PC-9 (cell line): ENCODE measurements at regions not wholly inside any gene's neighbourhood (a gene's known extent, or its start where the extent isn't known, plus 50 kb on each side); places are given as distances from the start of the nearest gene placed in this dataset.

Experiments
- BruUV-seq: library from RNA; stranded (reverse); fragments of 400-500 nt; replicated peaks from 2 replicates; lab custom pipeline; 2021; lab: Mats Ljungman, UMichigan
- CTCF ChIA-PET: fragments of 300-600 bp; sonication (Branson Sonifier 250); formaldehyde crosslinking; loops from one replicate; lab custom pipeline; 2022; ENCODE audit warnings: antibody characterized with exemption; lab: Charles Lee
- POLR2A ChIA-PET: fragments of 300-600 bp; sonication (Branson Sonifier 250); formaldehyde crosslinking; loops from one replicate; lab custom pipeline; 2022; ENCODE audit warnings: antibody characterized with exemption; ENCODE audit not compliant: unreplicated experiment; lab: Charles Lee
- DNase-seq, 2 experiments: peaks; one replicate each; pipeline versions ENCODE4 v3.0.0 to v3.0.0-alpha.2; 2015 to 2022; ENCODE audit warnings: mixed read lengths in 1 of 2
- H2AFZ ChIP-seq: fragments of 200-600 bp; sonication (generic); 2 replicates; pipeline ENCODE4 v1.8.1; 2017; ENCODE audit warnings: antibody characterized with exemption
- H3F3A ChIP-seq: fragments of 200-600 bp; sonication (generic); 2 replicates; pipeline ENCODE4 v1.8.1; 2017; ENCODE audit warnings: antibody characterized with exemption, mild to moderate bottlenecking, low read depth; ENCODE audit not compliant: insufficient read depth
- H3K27ac ChIP-seq: fragments of 200-600 bp; sonication (generic); 2 replicates; pipeline ENCODE4 v1.6.1; 2016; ENCODE audit warnings: mixed run types
- H3K27me3 ChIP-seq: fragments of 200-600 bp; sonication (generic); 2 replicates; pipeline ENCODE4 v1.6.1; 2016; ENCODE audit warnings: low read depth, mixed run types; ENCODE audit not compliant: insufficient read depth
- H3K36me3 ChIP-seq: fragments of 200-600 bp; sonication (generic); 2 replicates; pipeline ENCODE4 v1.6.1; 2016; ENCODE audit warnings: low read depth, mixed run types
- H3K4me1 ChIP-seq: fragments of 200-600 bp; sonication (generic); replicated peaks from 2 replicates; pipeline ENCODE4 v1.6.1; 2016; ENCODE audit warnings: mixed run types; ENCODE audit not compliant: insufficient read depth
- H3K4me2 ChIP-seq: fragments of 200-600 bp; sonication (generic); 2 replicates; pipeline ENCODE4 v1.6.1; 2017; ENCODE audit warnings: mixed run types
- H3K4me3 ChIP-seq: fragments of 200-600 bp; sonication (generic); 2 replicates; pipeline ENCODE4 v1.6.1; 2016; ENCODE audit warnings: mixed run types
- H3K79me2 ChIP-seq: fragments of 200-600 bp; sonication (generic); 2 replicates; pipeline ENCODE4 v1.6.1; 2017; ENCODE audit warnings: low read depth, mixed run types
- H3K9me2 ChIP-seq: fragments of 200-600 bp; sonication (generic); 2 replicates; pipeline ENCODE4 v1.8.1; 2017; ENCODE audit warnings: mild to moderate bottlenecking; ENCODE audit not compliant: insufficient read depth
- H3K9me3 ChIP-seq: fragments of 200-600 bp; sonication (generic); 2 replicates; pipeline ENCODE4 v1.8.1; 2016; ENCODE audit warnings: low read depth; ENCODE audit not compliant: insufficient read depth
- H4K20me1 ChIP-seq: fragments of 200-600 bp; sonication (generic); 2 replicates; pipeline ENCODE4 v1.8.1; 2017; ENCODE audit not compliant: insufficient read depth
- CTCF ChIP-seq: fragments of 200-600 bp; sonication (generic); conservative IDR thresholded peaks from 2 replicates; pipeline ENCODE4 v1.6.1; 2017; ENCODE audit warnings: mixed run types, antibody characterized with exemption, mild to moderate bottlenecking, moderate library complexity
- EZH2 ChIP-seq: fragments of 200-600 bp; sonication (generic); IDR thresholded peaks from 2 replicates; pipeline ENCODE4 v1.8.0; 2017; ENCODE audit warnings: antibody characterized with exemption, low read depth
- intact Hi-C: fragments of 100-400 bp; cut with micrococcal nuclease; formaldehyde crosslinking; loops from one replicate; pipeline ENCODE4 v1.10.0; 2022; ENCODE audit not compliant: unreplicated experiment

- Histone ChIP-seq H2AFZ (no peak overlapping the region), H4K20me1 (no peaks in the 10 kb centered on the region), H3K9me2 (no peaks in the 10 kb centered on the region), H3K4me3 (no peak overlapping the region), H3K27ac (no peak overlapping the region), H3K9me3 (no peaks in the 10 kb centered on the region; the same call in 1 of the 2 replicates), H3K27me3 (no peaks in the 10 kb centered on the region), H3F3A (no peaks in the 10 kb centered on the region; the same call in 1 of the 2 replicates), H3K79me2 (no peaks in the 10 kb centered on the region), H3K4me2 (no peak overlapping the region), H3K36me3 (no peaks in the 10 kb centered on the region), H3K4me1 (no peaks in the 10 kb centered on the region)
- no peak for DNase-seq
- TF ChIP-seq CTCF (no peak), EZH2 (no peak)
- intact Hi-C loops, result no loop called here
- ChIA-PET POLR2A (no interaction called here), CTCF (no interaction called here)
- no TSS peak for BruUV-seq
Observed at GRCh38 chr12:75905922-75906321, 125.7 kb downstream of the PHLDA1 start.

- intact Hi-C loops, result no loop called here
- CTCF ChIA-PET, result no interaction called here
- POLR2A ChIA-PET, result no interaction called here
- Histone ChIP-seq H3K27ac (no peak overlapping the region), H3K9me3 (no peaks in the 10 kb centered on the region), H3K9me2 (no peaks in the 10 kb centered on the region), H3K4me1 (no peaks in the 10 kb centered on the region), H2AFZ (no peak overlapping the region), H3K36me3 (no peaks in the 10 kb centered on the region), H3K4me2 (no peak overlapping the region), H3K27me3 (no peaks in the 10 kb centered on the region), H4K20me1 (no peaks in the 10 kb centered on the region), H3K4me3 (no peak overlapping the region), H3K79me2 (no peaks in the 10 kb centered on the region), H3F3A (no peaks in the 10 kb centered on the region; the same call in 1 of the 2 replicates)
- TF ChIP-seq EZH2, result no peak
- no peak for TF ChIP-seq CTCF
- no TSS peak for BruUV-seq
- DNase-seq, result no peak
Observed at GRCh38 chr12:75900781-75901254, 130.8 kb downstream of the PHLDA1 start.

GRCh38 chr12:75900226-75900625 is 131.3 kb downstream of the PHLDA1 start:
- ChIA-PET POLR2A (no interaction called here), CTCF (no interaction called here)
- no peak for DNase-seq
- no TSS peak for BruUV-seq
- Histone ChIP-seq H3K27ac (no peak overlapping the region), H3K9me2 (no peaks in the 10 kb centered on the region), H3K4me2 (no peak overlapping the region), H3K36me3 (no peaks in the 10 kb centered on the region), H3K9me3 (no peaks in the 10 kb centered on the region), H3F3A (no peaks in the 10 kb centered on the region; the same call in 1 of the 2 replicates), H2AFZ (no peak overlapping the region), H3K27me3 (no peaks in the 10 kb centered on the region), H3K4me3 (no peak overlapping the region), H3K4me1 (no peaks in the 10 kb centered on the region), H4K20me1 (no peaks in the 10 kb centered on the region), H3K79me2 (no peaks in the 10 kb centered on the region)
- TF ChIP-seq CTCF (no peak), EZH2 (no peak)
- intact Hi-C loops, result no loop called here
